ENCODE measurements at regions not wholly inside any gene's neighbourhood (a gene's known extent, or its start where the extent isn't known, plus 50 kb on each side); places are given as distances from the start of the nearest gene placed in this dataset.

DNA sequence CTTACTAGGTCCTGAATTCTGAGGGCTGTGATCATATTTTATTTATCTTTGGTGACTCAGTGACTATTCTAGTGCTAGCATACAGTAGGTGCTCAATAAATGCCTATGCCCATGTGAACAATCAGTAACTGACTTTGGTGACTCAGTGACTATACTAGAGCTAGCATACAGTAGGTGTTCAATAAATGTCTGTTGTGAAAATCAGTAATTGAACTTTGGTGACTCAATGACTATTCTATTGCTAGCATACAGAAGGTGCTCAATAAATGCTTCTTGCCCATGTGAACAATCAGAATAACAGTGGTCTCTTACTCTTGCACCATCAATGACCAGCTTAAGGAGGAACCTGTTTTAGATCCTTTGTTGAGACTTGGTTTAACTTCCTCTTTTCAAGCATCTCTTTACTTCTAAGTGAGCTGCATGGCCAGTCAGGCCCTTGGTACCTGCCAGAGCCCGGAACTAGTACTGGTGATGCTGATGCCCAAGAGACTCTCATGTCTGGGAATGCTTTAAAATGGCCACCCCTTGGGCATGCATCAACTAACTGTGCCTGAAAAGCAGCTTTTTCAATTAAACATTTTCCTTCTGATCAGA is 214.9 kb upstream of the SPRED2 start:
- no peak for DNase-seq (ENCODE audit: low read depth)

DNA sequence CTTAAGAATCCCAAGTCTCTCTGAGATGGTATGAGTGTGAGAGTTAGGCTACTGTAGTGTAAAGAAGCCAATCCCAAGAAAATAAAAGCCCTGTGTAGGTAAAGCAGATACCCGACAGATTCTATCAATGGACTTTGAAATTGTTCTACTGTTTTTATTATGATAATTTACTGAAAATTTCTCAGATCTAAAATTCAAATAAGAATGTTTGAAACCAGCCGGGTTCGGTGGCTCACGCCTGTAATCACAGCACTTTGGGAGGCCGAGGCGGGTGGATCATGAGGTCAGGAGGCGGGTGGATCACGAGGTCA is 208.3 kb upstream of the SPRED2 start:
- DNase-seq (ENCODE audit: low read depth): no peak

DNA sequence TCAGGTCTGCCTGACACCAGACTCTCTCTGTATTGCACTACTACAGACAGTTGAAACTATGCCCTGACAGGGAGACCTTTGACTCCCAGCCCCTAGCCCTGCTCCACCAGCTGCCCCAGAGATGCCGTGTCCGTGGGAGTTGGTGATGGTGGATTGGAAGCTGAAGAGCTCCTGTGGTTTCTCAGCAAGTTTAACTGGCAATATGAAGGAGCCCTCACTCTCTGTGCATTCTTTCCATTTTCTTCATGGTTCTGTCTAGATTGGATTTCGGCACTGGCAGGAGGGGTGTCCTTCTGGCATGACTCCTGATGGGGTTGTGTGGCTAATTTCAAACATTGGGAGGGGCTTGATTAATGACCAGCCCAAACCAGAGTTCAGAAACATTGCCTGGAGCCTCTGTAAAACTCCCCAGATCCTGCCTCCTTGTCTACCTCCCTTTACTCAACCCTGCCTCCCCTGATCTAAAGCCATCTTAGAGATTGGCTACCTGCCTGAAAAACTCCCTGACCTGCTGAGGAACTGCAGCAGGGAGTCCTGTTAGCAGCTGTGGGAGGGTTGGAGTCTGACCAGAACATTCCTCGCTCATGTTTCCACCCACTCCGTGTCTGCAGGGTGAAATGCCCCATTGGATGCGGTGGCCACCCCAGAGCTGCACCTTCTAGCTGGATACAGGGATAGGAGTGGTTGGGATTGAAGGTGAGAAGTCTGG is 206.9 kb upstream of the SPRED2 start:
- peak; percentile 73 for DNase-seq (ENCODE audit: low read depth)

DNA sequence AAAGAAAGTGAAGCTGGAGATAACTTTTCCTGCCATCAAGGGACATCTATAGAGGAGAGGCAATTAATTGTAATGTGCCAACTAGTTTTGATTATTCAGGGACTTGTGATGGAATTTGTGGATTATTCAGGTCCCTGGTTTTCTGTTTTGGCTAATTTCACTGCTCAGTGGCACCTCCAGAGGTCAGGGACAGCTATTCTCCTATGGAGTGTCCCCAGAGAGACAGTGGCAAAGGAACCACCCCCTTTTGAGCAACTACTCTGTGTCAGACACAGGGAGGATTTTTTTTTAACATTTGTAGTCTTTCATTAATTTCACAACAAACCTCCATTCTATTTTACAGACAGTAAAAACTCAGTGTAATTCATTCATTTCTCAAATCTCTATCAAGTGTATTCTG is 206.0 kb upstream of the SPRED2 start:
- no peak for DNase-seq (ENCODE audit: low read depth)

DNA sequence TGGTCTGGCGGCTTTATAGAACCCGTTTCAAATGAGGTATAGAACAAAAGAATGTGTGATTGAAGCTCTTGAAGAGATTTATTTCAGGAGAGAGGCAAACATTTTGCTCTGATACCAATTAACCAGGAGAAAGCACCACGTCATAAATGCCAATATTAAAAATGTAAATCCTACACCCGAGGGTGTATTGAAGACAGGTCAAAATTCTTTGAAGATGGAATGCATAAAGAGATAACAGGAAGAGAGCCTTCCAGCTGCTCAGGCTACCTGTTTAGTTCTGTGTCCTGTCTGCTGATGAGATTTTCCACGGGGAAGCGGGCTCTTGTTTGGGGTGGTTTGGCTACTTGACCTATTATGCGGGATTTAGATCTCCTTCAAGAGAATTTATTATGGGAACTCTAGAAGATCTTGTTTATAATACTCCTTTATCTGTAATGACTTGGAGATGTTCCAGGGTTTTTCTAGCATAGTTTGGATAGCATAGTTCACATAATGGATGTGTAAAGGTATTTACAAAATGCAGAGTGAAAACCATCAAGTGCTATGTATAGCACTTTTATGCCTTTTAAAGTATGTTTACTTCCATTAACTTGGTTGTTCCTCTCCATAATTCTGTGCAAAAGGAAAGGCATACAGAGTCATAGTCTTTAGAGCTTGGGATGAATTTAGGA is 204.5 kb upstream of the SPRED2 start:
- peak; percentile 38 for DNase-seq (ENCODE audit: low read depth)

DNA sequence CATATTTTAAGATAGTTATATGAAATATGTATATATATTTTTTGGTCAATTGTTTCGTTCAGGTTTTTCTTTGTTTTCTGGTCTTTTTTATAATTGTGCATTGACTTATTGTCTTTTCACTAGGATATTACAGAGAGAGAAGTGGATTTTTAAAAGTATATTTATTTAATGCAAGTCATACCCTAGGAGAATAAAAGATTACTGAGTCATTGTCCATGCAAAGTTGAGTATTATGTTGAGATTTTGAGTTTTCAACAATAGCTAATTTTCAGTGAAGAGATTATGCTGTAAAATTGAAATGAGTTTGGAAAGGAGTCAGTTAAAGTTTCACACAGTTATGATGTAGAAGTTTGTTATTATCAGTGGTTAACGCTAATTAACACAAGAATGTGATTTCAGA is 203.6 kb upstream of the SPRED2 start:
- no peak for DNase-seq (ENCODE audit: low read depth)

DNA sequence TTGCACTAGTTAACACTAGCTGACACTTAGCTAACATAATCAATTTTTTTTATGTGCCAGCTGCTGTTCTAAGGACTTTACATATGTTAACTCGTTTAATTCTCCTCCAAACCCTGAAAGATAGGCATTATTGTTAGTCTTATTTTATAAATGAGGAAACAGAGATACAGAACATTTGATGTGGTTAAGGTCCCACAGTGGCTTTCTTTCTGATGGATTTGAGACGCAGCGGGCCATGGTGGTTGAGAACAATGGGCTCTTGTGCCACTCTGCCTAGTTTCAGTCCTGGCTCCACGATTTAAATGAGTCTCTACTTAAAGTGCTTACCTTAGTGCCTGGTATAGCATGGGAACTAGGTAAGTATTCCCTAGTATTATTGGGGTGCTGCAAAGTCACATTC is 201.9 kb upstream of the SPRED2 start:
- no peak for DNase-seq (ENCODE audit: low read depth)

DNA sequence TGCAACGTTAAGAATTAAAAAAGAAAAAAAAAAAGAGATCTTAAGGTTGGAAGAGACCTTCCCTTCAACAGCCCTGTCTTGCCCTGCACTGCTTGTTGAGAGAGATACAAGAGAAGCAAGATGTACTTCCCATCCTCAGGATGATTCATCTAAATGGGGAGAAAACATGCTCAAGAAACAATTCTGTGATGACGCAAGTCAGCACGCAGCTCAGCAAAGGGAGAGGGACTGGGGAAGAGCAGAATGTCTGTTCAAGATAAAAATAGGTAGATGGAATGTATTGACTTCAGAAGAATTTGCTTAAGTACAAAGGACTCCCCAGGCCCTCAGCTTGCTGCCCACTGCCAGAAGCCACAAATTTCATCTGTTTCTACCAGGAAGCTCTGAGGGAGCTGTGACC is 198.2 kb upstream of the SPRED2 start:
- DNase-seq (ENCODE audit: low read depth): peak; percentile 95

DNA sequence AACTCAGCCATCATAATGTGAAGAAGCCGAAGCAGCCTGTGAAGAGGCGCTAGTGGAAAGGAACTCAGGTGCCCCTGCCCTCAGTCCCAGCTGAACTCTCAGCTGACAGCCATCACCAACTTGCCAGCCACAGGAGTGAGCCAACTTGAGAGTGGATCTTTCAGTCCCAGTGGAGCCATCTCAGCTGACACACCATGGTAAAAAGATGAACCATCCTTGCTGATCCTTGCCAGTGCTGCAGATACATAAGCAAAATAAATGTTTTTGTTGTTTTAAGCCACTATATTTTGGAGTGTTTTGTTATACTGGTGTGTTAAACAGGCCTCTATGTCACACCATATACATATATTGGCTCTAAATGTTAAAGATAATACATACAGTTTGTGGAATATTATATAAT is 195.8 kb upstream of the SPRED2 start:
- no peak for DNase-seq (ENCODE audit: low read depth)

DNA sequence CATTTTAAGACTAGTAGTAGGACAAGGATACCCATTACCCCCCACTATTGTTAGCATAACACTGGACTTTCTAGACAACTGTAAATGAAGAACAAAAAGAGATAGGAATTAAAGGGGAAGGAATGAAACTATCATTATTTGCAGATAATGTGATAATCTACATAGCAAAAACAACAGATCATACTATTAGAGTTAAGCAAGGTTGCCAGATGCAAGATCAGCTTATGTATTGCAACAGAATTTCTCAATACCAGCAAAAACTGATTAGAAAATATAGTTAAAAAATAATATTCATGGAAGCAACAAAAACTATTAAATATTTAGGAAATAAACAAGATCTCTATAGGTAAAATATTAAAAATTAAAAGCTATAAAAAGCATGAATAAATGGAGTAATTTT is 194.4 kb upstream of the SPRED2 start:
- DNase-seq (ENCODE audit: low read depth): peak; percentile 50

DNA sequence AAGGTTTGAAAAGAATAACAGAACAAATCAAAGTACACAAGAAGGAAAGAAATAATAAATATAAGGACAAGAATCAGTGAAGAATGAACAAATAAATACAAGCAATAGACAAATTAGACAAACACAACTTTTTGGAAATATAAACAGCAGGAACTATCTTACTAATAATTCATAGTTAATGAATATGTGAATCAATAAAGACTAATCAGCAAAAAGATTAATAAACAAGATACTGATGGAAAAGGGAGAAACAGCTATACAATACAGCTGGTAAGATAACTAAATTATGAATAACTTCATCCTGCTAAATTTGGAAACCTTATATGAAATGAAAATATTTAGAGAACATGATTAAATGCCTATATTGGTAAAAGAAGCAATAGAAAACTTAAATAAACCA is 193.6 kb upstream of the SPRED2 start:
- no peak for DNase-seq (ENCODE audit: low read depth)

DNA sequence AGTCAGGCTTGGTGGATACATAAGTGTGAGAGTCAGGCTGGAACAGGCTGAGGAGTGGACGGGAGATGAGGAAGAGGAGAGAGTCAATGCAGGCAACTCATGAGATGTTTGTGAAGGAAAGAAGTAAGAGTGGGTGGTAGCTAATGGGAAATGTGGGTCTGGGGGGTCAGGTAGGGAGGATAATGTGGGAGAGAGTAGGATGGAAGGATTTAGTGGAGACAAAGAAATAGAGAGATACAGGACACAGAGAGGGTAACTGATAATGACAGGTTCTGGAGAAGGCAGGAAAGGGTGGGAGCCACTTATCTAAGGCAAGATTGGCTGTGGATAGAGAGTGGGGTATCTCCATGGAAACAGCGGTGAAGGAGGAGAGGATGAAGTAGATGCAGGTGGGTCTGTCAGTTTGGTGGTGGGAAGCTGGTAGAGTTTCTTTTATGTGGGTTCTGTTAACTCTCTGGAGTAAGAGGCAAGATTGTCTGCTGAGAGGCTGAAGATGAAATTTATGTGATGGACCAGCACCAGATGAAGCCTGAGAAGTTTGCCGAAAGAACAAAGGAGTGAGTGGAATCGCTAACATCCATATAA is 190.6 kb upstream of the SPRED2 start:
- no peak for DNase-seq (ENCODE audit: low read depth)

DNA sequence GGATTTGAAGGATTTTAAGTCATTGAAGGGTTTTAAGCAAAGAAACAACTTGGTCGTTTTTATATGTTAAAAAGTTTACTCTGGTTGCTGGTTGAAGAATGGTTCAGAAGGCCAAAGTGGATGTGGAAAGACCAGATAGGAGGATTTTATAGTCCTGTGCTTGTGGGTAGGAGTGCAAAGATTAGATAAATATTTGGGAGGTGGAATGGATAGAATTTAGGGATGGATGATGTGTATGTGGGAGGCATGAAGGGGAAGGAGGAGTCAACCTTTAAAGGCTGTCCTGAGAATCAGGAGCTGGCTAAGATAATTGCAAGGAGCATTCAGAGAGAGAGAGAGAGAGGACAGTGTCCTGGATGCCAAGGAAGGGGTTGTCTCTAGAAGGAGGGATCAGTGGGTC is 190.1 kb upstream of the SPRED2 start:
- no peak for DNase-seq (ENCODE audit: low read depth)

DNA sequence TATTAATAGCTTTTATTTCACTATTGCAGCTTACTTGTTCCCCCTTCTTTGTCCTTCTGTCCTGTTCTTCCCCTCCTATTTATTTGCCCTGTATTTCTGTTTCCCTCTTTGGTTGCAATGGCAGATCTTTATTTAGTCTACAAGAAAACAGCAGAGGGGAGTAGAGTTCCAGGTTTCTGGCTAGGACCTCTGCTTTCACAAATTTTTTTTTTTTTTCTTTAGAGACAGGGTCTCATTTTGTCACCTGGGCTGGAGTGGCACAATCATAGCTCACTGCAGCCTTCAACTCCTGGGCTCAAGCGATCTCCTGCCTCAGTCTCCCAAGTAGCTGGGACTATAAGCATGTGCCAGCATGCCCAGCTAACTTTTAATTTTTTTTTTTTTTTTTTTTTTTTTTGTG is 188.1 kb upstream of the SPRED2 start:
- no peak for DNase-seq (ENCODE audit: low read depth)

DNA sequence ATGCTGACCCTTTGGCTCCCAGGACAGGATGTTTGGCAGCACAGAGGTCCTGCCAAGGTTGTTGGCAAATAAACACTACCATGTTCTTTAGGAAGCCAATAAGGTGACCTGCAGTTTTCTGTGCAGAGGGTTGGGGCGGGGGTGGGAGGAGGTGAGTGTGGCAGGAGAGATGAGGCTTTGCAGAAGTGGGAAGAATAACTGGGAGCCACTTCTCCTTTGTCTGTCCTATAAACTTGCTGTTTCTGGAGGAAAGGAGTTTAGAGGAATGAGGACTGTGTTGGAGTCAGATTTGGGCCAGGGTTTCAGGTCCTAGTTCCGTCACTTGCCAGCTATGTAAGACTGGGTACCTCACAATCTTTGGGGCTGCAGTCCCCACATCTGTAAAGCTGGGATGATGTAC is 187.6 kb upstream of the SPRED2 start:
- no peak for DNase-seq (ENCODE audit: low read depth)

DNA sequence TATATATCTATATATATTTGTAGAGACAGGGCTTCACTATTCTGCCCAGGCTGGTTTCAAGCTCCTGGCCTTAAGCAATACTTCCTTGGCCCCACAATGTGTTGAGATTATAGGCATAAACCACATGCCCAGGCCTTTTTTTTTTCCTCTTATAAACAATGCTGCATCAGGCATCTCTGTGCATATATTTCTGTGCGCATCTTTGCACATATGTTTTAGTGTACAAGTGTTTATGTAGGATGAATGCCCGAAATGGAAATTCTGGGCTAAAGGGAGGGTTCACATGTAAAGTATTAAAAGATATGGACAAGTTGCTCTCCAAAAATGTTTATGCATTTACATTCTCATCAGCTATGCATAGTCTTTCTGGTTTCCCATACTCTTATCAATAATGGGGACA is 183.2 kb upstream of the SPRED2 start:
- no peak for DNase-seq (ENCODE audit: low read depth)

DNA sequence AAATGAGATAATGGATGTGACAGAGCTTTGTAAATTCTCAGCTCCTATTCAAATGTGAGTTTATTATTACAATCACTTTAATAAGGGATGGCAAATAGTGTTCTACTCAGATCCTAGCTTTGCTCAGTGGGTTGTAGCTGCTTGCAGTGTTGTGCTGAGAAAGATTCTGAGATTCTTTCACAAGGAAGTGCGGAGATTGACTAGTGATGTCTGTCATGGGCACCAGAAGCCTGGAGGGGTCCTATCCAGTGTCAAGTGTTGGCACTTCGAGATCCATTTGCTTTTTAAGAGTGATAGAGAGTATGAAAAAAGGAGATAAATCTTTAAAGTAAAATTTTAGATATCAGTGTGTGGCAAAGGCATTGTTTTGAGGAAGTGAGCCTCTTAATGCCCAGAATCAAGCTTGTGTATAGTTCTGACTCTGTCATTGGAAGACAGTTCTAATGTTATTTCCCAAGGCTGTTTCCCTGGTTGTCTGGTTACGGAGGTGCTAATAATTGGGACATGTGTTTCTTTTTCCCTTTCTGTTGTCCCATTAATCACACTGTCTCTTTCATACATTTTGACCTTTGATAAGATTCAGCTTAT is 181.7 kb upstream of the SPRED2 start:
- no peak for DNase-seq (ENCODE audit: low read depth)

DNA sequence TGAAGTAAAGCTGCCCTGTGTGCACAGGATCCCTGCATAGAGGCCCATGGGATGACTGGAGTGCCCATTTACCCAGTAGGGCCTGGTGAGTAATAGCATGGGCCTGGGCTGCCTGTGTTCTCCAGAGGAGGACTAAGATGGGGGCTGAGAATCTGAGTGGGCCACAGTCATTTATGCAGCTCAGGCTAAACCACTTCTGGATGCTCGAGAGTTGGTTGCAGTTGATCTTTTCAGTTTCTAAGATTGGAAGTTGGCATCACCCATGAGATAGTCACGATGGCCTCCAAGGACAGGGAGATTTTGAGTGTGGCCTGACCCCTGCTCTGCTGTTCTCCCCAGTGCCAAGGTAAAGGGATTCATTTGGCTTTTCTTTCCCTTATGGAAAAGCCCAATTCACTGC is 179.1 kb upstream of the SPRED2 start:
- DNase-seq (ENCODE audit: low read depth): no peak

DNA sequence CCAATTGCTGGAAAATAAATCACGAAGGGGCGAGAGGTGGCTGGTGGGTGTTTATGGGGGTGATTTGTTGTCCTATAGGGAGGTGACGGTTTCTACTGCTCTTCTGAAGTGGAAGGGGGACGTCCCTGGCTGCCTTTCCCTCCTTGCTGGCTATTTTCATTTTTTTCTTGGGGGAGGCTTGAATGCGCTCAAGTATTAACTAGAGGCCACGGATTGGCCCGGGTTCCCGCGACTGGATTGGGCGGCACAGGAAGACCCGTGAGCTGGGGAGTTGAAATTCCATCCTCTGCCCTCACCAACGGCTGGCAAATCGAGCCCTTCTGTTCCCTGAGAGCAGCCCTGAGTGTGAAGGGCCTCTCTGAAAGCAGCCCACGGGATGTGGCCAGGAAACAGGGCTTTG is 176.5 kb upstream of the SPRED2 start:
- no peak for DNase-seq (ENCODE audit: low read depth)

DNA sequence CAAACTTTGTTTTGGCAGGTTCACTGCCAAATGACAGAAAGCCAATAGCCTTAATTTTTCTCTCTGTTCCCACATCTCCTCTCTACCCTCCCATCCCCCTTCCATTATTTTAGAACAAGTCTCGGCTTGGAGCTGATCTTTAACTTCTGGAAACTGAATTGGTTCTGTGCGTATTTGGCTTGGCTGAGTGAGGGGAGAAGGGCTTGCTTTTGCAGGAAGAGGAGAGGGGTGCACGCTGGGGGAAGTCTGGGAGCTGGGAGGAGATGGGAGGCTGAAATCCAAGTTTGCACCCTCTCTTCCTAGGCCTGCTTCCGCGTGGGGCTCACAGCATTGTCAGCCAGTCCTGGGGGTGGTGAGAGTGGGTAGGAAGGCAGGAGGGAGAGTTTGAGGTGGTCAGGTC is 176.1 kb upstream of the SPRED2 start:
- no peak for DNase-seq (ENCODE audit: low read depth)

DNA sequence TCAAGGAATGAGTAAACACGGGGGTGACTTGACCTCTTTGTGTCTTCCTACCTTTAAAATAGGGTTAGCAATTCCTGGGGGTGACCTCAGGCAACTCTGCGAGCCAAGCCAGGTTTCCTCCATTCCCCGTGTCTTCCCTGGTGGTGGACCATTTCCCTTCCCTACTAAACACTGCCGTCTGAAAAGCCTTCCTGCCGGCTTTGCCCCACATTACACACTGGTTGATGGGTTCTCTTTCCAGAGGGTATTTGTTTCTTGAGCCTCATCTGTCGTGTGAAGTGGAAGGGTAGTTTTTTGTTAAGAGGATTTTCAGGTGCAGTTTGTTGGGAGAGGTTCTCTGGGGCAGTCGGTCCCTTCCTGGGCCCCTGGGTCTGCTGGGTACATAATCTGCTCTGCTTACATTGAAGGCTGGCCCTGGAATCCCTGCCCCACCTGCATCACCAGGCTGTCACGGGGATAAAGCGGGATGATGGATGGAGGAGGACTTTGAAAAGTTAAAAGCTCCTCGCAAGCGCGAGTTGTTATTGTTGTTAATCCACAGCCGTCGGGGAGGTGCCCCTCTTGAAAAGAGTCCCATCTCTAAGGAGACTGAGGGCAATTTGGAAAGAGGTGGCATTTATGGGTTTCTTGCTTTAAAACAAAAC is 175.4 kb upstream of the SPRED2 start:
- DNase-seq (ENCODE audit: low read depth): no peak

DNA sequence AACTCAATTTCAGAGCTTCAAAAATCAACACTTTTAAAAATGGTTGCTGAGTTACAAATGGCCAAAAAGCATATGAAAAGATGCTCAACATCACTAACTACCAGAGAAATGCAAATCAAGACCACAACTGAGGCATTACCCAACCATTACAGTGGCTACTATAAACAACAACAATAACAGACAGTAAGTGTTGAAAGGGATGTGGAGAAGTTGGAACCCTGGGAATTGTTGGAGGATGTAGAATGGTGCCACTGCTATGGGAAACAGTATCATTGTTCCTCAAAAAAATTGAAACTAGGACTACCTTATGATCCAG is 173.3 kb upstream of the SPRED2 start:
- DNase-seq (ENCODE audit: low read depth): no peak
